Endothelial cell of umbilical vein (primary cell): ENCODE measurements at regions not wholly inside any gene's neighbourhood (a gene's known extent, or its start where the extent isn't known, plus 50 kb on each side); places are given as distances from the start of the nearest gene placed in this dataset.

Source experiments
- BruUV-seq: library from RNA; stranded (reverse); fragments of 400-500 nt; replicated peaks from 2 replicates; lab custom pipeline; 2021; lab: Mats Ljungman, UMichigan
- CTCF ChIA-PET: fragments of 300-600, 350-600 bp; sonication (Branson Sonifier 250); formaldehyde crosslinking; loops from one replicate; lab custom pipeline; 2021; ENCODE audit warnings: antibody characterized with exemption, inconsistent platforms; lab: Charles Lee
- POLR2A ChIA-PET: fragments of 300-600, 350-600 bp; sonication (Branson Sonifier 250); formaldehyde crosslinking; loops from one replicate; lab custom pipeline; 2021; ENCODE audit warnings: antibody characterized with exemption, inconsistent platforms; lab: Charles Lee
- DNase-seq: peaks from one replicate; pipeline ENCODE4 v3.0.0-alpha.2; 2011; ENCODE audit warnings: low read depth, low spot score
- FAIRE-seq: peaks from 2 replicates; lab custom pipeline; 2011; peaks lifted over from hg19 to GRCh38; lab: Jason Lieb, UNC
- H2AFZ ChIP-seq: 2 replicates; pipeline ENCODE4 v1.6.0; 2012; ENCODE audit warnings: low read depth, low read length, control low read depth, inconsistent platforms
- H3K27ac ChIP-seq: 2 replicates; pipeline ENCODE4 v1.5.1; 2011; ENCODE audit warnings: low read depth, mild to moderate bottlenecking, control low read depth, low read length, moderate library complexity; ENCODE audit not compliant: insufficient read depth
- H3K27me3 ChIP-seq, 2 experiments: 2 replicates each; pipeline versions ENCODE4 v1.6.0 to v1.6.1; 2011; ENCODE audit warnings: low read length in 2 of 2, mixed read lengths in 1 of 2; ENCODE audit not compliant: control insufficient read depth in 2 of 2, insufficient read depth in 2 of 2
- H3K36me3 ChIP-seq, 2 experiments: 2 replicates in 1 of 2; 3 replicates in 1 of 2; pipeline ENCODE4 v1.5.1; 2011; ENCODE audit warnings: low read length in 2 of 2, mild to moderate bottlenecking in 1 of 2, moderate library complexity in 1 of 2; ENCODE audit not compliant: control insufficient read depth in 2 of 2, insufficient read depth in 2 of 2; ENCODE audit errors: extremely low read depth in 1 of 2
- H3K4me1 ChIP-seq: 3 replicates; pipeline ENCODE4 v1.5.1; 2011; ENCODE audit warnings: mild to moderate bottlenecking, low read length; ENCODE audit not compliant: control insufficient read depth, insufficient read depth; ENCODE audit errors: extremely low read depth
- H3K4me2 ChIP-seq: 2 replicates; pipeline ENCODE4 v1.6.1; 2011; ENCODE audit warnings: low read length, control low read depth, mixed read lengths; ENCODE audit not compliant: insufficient read depth
- H3K4me3 ChIP-seq, 3 experiments: fragments of 200-600 bp in 1 of 3; sonication (generic), shearing (Covaris generic) in 1 of 3; replicated peaks in 1 of 3; 2 replicates each; pipeline ENCODE4 v1.5.1; 2011 to 2016; ENCODE audit warnings: control low read depth in 3 of 3, low read length in 3 of 3, mild to moderate bottlenecking in 2 of 3, inconsistent platforms in 1 of 3, low read depth in 1 of 3, moderate library complexity in 1 of 3; ENCODE audit not compliant: insufficient read depth in 1 of 3
- H3K79me2 ChIP-seq: 2 replicates; pipeline ENCODE4 v1.6.0; 2012; ENCODE audit warnings: low read length, inconsistent platforms; ENCODE audit not compliant: control insufficient read depth, insufficient read depth
- H3K9ac ChIP-seq: replicated peaks from 2 replicates; pipeline ENCODE3; 2011; ENCODE audit warnings: low read length, control low read depth; ENCODE audit not compliant: insufficient read depth; ENCODE audit errors: extremely low read depth
- H3K9me1 ChIP-seq: replicated peaks from 3 replicates; pipeline ENCODE4 v1.6.0; 2011; ENCODE audit warnings: mild to moderate bottlenecking, low read length; ENCODE audit not compliant: control insufficient read depth, insufficient read depth; ENCODE audit errors: extremely low read depth
- H3K9me3 ChIP-seq: replicated peaks from 2 replicates; pipeline ENCODE4 v1.5.1; 2012; ENCODE audit warnings: low read length, inconsistent platforms; ENCODE audit not compliant: control insufficient read depth, insufficient read depth
- H4K20me1 ChIP-seq: replicated peaks from 2 replicates; pipeline ENCODE3; 2011; ENCODE audit warnings: mild to moderate bottlenecking, low read length; ENCODE audit not compliant: control insufficient read depth, insufficient read depth; ENCODE audit errors: extremely low read depth
- CTCF ChIP-seq, 2 donors: IDR thresholded peaks; 1 replicate in 1 of 2; 2 replicates in 1 of 2; pipeline ENCODE4 v1.5.1; 2011; ENCODE audit warnings: low read length in 2 of 2, mild to moderate bottlenecking in 2 of 2, moderate library complexity in 2 of 2, control low read depth in 1 of 2, inconsistent platforms in 1 of 2, low read depth in 1 of 2; ENCODE audit not compliant: insufficient read depth in 1 of 2; ENCODE audit errors: extremely low read depth in 1 of 2
- EZH2 ChIP-seq: IDR thresholded peaks from 2 replicates; pipeline ENCODE4 v1.6.1; 2012; ENCODE audit warnings: borderline replicate concordance, low read depth, mild to moderate bottlenecking, moderate library complexity, low read length, inconsistent platforms; ENCODE audit not compliant: severe bottlenecking
- FOS ChIP-seq: IDR thresholded peaks from 2 replicates; pipeline ENCODE4 v1.6.1; 2011; ENCODE audit warnings: mild to moderate bottlenecking, low read length, moderate library complexity, borderline replicate concordance; ENCODE audit not compliant: insufficient read depth
- GATA2 ChIP-seq: IDR thresholded peaks from 2 replicates; pipeline ENCODE4 v1.7.0; 2011; ENCODE audit warnings: low read depth, mild to moderate bottlenecking, moderate library complexity, mixed read lengths, low read length; ENCODE audit not compliant: insufficient read length, insufficient read depth
- JUN ChIP-seq: IDR thresholded peaks from 2 replicates; pipeline ENCODE4 v1.6.1; 2011; ENCODE audit warnings: borderline replicate concordance, low read depth; ENCODE audit not compliant: insufficient read length, insufficient read depth
- MAX ChIP-seq: IDR thresholded peaks from 2 replicates; pipeline ENCODE4 v1.6.1; 2011; ENCODE audit not compliant: insufficient read depth, insufficient read length
- MYC ChIP-seq: IDR thresholded peaks from one replicate; pipeline ENCODE4 v1.6.1; 2011; ENCODE audit warnings: mild to moderate bottlenecking, low read depth, low read length
- POLR2A ChIP-seq: IDR thresholded peaks from 2 replicates; pipeline ENCODE4 v1.6.1; 2012; ENCODE audit warnings: low read depth, mild to moderate bottlenecking, control low read depth, low read length
- POLR2AphosphoS5 ChIP-seq: IDR thresholded peaks from 2 replicates; pipeline ENCODE4 v1.6.1; 2012; ENCODE audit warnings: low read depth, mild to moderate bottlenecking, control low read depth, low read length, moderate library complexity; ENCODE audit not compliant: insufficient read depth
- dilution Hi-C: fragments of 300-500 bp; cut with MboI; formaldehyde crosslinking; loops from one replicate; pipeline ENCODE4 v1.15.0; 2019; ENCODE audit warnings: low sequenced_read_pairs; ENCODE audit not compliant: extremely low pct_ligation_motif_present
- intact Hi-C: fragments of 100-400 bp; cut with micrococcal nuclease; formaldehyde crosslinking; loops from one replicate; pipeline ENCODE4 v1.10.0; 2022

GRCh38 chr10:118950997-118951637 lies 78.4 kb upstream of the NANOS1 start:
- CTCF ChIA-PET: no interaction called here
- FAIRE-seq: no peak
- intact Hi-C loops (no loop called here), dilution Hi-C loops (no loop called here)
- H4K20me1 ChIP-seq: no peaks in the 10 kb centered on the region
- no TSS peak for BruUV-seq
- no peak for DNase-seq
- TF ChIP-seq EZH2: no peak
- no peak for TF ChIP-seq FOS
- TF ChIP-seq GATA2: no peak
- no peak for TF ChIP-seq JUN
- TF ChIP-seq MAX: no peak
- no peak for TF ChIP-seq POLR2A
- no peak for TF ChIP-seq MYC
- TF ChIP-seq POLR2AphosphoS5: no peak
- no peak for TF ChIP-seq CTCF (IDR thresholded peaks at IDR 0.05; ENCODE audit: extremely low read depth in 1 of 2, insufficient read depth in 1 of 2, low read depth in 1 of 2, low read length in 2 of 2)
- H3K4me2 ChIP-seq: no peak overlapping the region
- no peaks in the 10 kb centered on the region for H3K9me1 ChIP-seq
- peaks cover 8% of the 10 kb centered on the region for H3K4me1 ChIP-seq
- H3K9me3 ChIP-seq: no peaks in the 10 kb centered on the region
- H3K9ac ChIP-seq: no peak overlapping the region
- no peaks in the 10 kb centered on the region for H3K36me3 ChIP-seq
- POLR2A ChIA-PET: no interaction called here
- H3K79me2 ChIP-seq: no peaks in the 10 kb centered on the region
- no peak overlapping the region for H3K4me3 ChIP-seq
- no peak overlapping the region for H3K27ac ChIP-seq
- H3K27me3 ChIP-seq: no peaks in the 10 kb centered on the region
- H2AFZ ChIP-seq: no peak overlapping the region
